BLaER1 (cell line): ENCODE measurements at regions not wholly inside any gene's neighbourhood (a gene's known extent, or its start where the extent isn't known, plus 50 kb on each side); places are given as distances from the start of the nearest gene placed in this dataset.

Experiments
- H3K27ac ChIP-seq: shearing (Covaris generic); formaldehyde crosslinking; 2 replicates; pipeline ENCODE4 v1.8.1; 2022
- H3K27me3 ChIP-seq: shearing (Covaris generic); formaldehyde crosslinking; 2 replicates; pipeline ENCODE4 v1.8.1; 2022
- H3K36me3 ChIP-seq: shearing (Covaris generic); formaldehyde crosslinking; 2 replicates; pipeline ENCODE4 v1.8.1; 2022
- H3K4me1 ChIP-seq: shearing (Covaris generic); formaldehyde crosslinking; 2 replicates; pipeline ENCODE4 v1.8.1; 2022
- H3K4me2 ChIP-seq: shearing (Covaris generic); formaldehyde crosslinking; 2 replicates; pipeline ENCODE4 v1.8.1; 2022
- H3K4me3 ChIP-seq: shearing (Covaris generic); formaldehyde crosslinking; 2 replicates; pipeline ENCODE4 v1.8.1; 2022
- H3K9ac ChIP-seq: shearing (Covaris generic); formaldehyde crosslinking; 2 replicates; pipeline ENCODE4 v1.8.1; 2022
- H3K9me3 ChIP-seq: shearing (Covaris generic); formaldehyde crosslinking; 2 replicates; pipeline ENCODE4 v1.8.1; 2022
- H4K20me1 ChIP-seq: shearing (Covaris generic); formaldehyde crosslinking; 2 replicates; pipeline ENCODE4 v1.8.1; 2022
- Cebpa-rat ChIP-seq: shearing (Covaris generic); IDR thresholded peaks from 2 replicates; pipeline ENCODE4 v1.8.1; 2022

DNA sequence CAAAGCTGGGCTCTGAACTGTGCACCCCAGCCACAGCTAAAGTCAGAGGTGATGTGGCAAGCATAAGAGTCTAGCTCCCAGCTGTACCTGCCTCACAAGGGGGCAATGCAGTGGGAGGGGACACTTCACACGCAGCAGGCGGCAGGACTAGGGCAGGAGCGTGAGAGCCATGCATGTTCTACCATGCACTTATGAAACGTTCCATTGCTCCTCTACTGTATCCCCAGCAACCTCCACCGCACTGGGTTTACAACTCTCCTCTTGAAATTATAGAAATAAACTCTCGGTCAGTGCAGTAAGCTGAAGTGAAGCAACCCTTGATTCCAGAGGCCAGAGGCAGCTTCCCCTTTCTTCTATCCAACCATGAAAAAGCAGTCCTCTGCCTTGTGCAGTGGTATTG, 298.6 kb upstream of the STT3B start:
- no peak for TF ChIP-seq Cebpa-rat

DNA sequence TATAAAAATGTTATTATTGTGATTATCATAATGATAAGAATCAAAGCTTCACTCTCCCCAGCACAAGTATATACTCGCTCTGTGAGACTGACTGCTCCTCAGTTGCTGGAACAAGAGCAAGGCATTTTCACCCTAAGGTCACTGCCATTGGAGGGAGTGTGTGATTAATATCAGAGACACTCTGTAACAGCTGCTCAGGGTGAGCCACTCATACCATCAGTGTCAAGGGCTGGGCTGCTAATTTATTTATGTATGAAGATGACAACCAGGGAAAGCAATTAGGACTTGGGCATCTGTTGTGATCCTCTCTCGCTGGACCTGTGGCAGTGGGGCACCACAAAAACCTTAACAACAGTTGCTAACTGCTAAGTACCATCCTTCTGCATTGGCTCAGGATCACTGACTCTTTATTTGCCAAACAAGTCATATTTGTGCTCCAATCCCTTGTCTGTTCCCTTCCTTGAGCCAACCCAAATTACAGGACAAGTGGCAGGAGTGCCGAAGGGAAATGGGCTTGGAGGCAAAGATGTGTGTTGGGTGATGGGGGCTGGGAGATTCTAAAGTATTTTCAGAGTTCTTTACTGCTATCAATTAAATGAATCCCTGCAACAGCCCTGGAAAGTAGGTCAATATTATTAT, 297.5 kb upstream of the STT3B start:
- no peaks in the 10 kb centered on the region for H4K20me1 ChIP-seq
- no peak overlapping the region for H3K9ac ChIP-seq
- H3K4me2 ChIP-seq = no peak overlapping the region
- H3K27ac ChIP-seq = no peak overlapping the region
- peaks cover 35% of the 10 kb centered on the region; the same call in 1 of the 2 replicates for H3K9me3 ChIP-seq
- no peak for TF ChIP-seq Cebpa-rat
- peaks cover 35% of the 10 kb centered on the region for H3K4me1 ChIP-seq
- H3K36me3 ChIP-seq = no peaks in the 10 kb centered on the region
- no peak overlapping the region for H3K4me3 ChIP-seq
- H3K27me3 ChIP-seq = no peaks in the 10 kb centered on the region

More for the DNA sequence above, 298.6 kb upstream of the STT3B start:
- H3K4me1 ChIP-seq = peaks cover 46% of the 10 kb centered on the region
- H3K27me3 ChIP-seq = no peaks in the 10 kb centered on the region
- no peak overlapping the region for H3K27ac ChIP-seq
- H3K9ac ChIP-seq = no peak overlapping the region
- peaks cover 40% of the 10 kb centered on the region; the same call in 1 of the 2 replicates for H3K9me3 ChIP-seq
- no peaks in the 10 kb centered on the region for H4K20me1 ChIP-seq
- H3K4me3 ChIP-seq = no peak overlapping the region
- no peak overlapping the region for H3K4me2 ChIP-seq
- no peaks in the 10 kb centered on the region for H3K36me3 ChIP-seq

GRCh38 chr3:31237887-31238286, 294.8 kb upstream of the STT3B start:
- H3K4me2 ChIP-seq = no peak overlapping the region
- H4K20me1 ChIP-seq = no peaks in the 10 kb centered on the region
- TF ChIP-seq Cebpa-rat = no peak
- peaks cover 21% of the 10 kb centered on the region; the same call in 1 of the 2 replicates for H3K9me3 ChIP-seq
- no peak overlapping the region for H3K27ac ChIP-seq
- no peaks in the 10 kb centered on the region for H3K27me3 ChIP-seq
- H3K4me1 ChIP-seq = peaks cover 9% of the 10 kb centered on the region
- H3K4me3 ChIP-seq = no peak overlapping the region
- H3K36me3 ChIP-seq = no peaks in the 10 kb centered on the region
- H3K9ac ChIP-seq = no peak overlapping the region

GRCh38 chr3:31240013-31240412, 292.7 kb upstream of the STT3B start:
- Histone ChIP-seq H3K9ac (no peak overlapping the region), H3K4me1 (no peaks in the 10 kb centered on the region), H3K4me2 (no peak overlapping the region), H3K27me3 (no peaks in the 10 kb centered on the region), H3K27ac (no peak overlapping the region), H4K20me1 (no peaks in the 10 kb centered on the region), H3K9me3 (peaks cover 11% of the 10 kb centered on the region; the same call in 1 of the 2 replicates), H3K36me3 (no peaks in the 10 kb centered on the region), H3K4me3 (no peak overlapping the region)
- no peak for TF ChIP-seq Cebpa-rat

GRCh38 chr3:31240466-31240865, 292.3 kb upstream of the STT3B start:
- H3K4me3 ChIP-seq = no peak overlapping the region
- H3K4me1 ChIP-seq = no peaks in the 10 kb centered on the region
- TF ChIP-seq Cebpa-rat = no peak
- no peak overlapping the region for H3K27ac ChIP-seq
- no peaks in the 10 kb centered on the region for H3K27me3 ChIP-seq
- no peak overlapping the region for H3K4me2 ChIP-seq
- H3K9me3 ChIP-seq = peaks cover 11% of the 10 kb centered on the region; the same call in 1 of the 2 replicates
- no peak overlapping the region for H3K9ac ChIP-seq
- H4K20me1 ChIP-seq = no peaks in the 10 kb centered on the region
- H3K36me3 ChIP-seq = no peaks in the 10 kb centered on the region

- Histone ChIP-seq H3K4me3 (no peak overlapping the region), H4K20me1 (no peaks in the 10 kb centered on the region), H3K36me3 (no peaks in the 10 kb centered on the region), H3K27ac (no peak overlapping the region), H3K4me2 (no peak overlapping the region), H3K9me3 (peaks cover 9% of the 10 kb centered on the region; the same call in 1 of the 2 replicates), H3K9ac (no peak overlapping the region), H3K27me3 (no peaks in the 10 kb centered on the region), H3K4me1 (no peaks in the 10 kb centered on the region)
- TF ChIP-seq Cebpa-rat = no peak
Observed at GRCh38 chr3:31240874-31241273, 291.9 kb upstream of the STT3B start.

DNA sequence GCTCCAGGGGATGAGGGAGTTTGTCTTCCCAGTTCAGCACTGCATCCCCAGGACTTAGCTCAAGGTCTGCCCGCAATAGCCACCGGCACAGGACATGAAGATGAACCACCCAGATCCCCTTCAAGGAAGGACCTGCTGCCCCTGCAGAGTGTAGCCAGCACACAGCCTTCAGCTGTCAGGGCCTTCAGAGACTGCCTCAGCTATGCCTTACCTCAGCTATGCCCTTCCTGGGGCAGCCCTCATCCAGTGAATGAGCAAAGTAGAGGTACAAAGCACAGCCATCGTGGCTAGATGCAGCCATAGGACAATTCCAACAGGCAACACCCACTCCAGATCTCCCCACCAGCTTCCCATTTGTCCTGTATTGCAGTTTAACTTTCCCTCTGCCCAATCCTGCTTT, 291.2 kb upstream of the STT3B start:
- no peaks in the 10 kb centered on the region for H3K4me1 ChIP-seq
- no peak overlapping the region for H3K27ac ChIP-seq
- H3K9ac ChIP-seq = no peak overlapping the region
- H3K9me3 ChIP-seq = peaks cover 3% of the 10 kb centered on the region; the same call in 1 of the 2 replicates
- H4K20me1 ChIP-seq = no peaks in the 10 kb centered on the region
- no peaks in the 10 kb centered on the region for H3K36me3 ChIP-seq
- no peak for TF ChIP-seq Cebpa-rat
- no peak overlapping the region for H3K4me3 ChIP-seq
- H3K27me3 ChIP-seq = no peaks in the 10 kb centered on the region
- no peak overlapping the region for H3K4me2 ChIP-seq

- no peak overlapping the region for H3K27ac ChIP-seq
- no peak for TF ChIP-seq Cebpa-rat
- no peaks in the 10 kb centered on the region for H4K20me1 ChIP-seq
- H3K4me1 ChIP-seq = no peaks in the 10 kb centered on the region
- H3K4me3 ChIP-seq = no peak overlapping the region
- H3K4me2 ChIP-seq = no peak overlapping the region
- H3K27me3 ChIP-seq = no peaks in the 10 kb centered on the region
- no peaks in the 10 kb centered on the region for H3K36me3 ChIP-seq
- H3K9ac ChIP-seq = no peak overlapping the region
- peaks cover under 1% of the 10 kb centered on the region; the same call in 1 of the 2 replicates for H3K9me3 ChIP-seq
Observed at GRCh38 chr3:31242026-31242960, 290.4 kb upstream of the STT3B start.

DNA sequence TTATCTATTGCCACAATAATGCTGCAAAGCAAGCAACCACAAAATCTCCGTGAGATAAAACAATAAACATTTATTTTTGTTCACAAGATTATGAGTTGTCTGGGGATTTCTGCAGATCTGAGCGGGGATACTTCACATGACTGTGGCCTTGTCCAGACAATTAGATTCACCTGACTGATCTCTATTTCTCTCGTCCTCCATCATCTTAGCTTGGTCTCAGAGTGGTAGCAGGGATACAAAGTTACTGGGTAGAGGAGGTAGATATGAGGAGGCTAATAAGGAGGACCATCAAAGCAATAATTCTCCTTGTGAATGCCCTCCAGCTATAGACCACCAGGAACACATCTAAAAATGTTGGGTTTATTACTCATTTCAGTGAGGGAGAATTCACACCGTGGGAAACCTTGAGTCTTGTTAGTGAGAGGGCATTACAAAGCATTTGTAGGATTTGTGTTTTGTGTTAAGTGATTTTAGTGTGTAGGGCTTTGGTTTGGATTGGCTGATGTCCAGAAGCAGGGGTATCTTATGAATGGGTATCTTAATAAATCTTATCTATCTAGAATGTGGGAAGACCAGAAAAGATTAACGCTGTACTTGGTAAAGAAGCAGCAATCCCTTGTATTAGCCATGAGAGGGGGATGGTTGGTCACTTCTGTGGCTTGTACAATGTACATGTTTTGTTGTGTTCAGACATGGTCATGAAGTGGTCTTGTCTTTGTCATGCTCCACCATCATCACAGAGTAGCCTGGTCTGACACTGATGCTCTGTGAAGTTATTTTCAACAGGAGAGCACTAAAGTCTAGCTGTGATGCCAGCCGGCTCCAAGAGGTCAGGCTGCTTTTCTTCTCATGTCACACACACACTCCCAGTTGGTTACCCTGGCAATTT, 287.6 kb upstream of the STT3B start:
- no peak overlapping the region for H3K27ac ChIP-seq
- no peaks in the 10 kb centered on the region for H3K36me3 ChIP-seq
- no peak overlapping the region for H3K4me2 ChIP-seq
- H3K4me1 ChIP-seq = peaks cover 4% of the 10 kb centered on the region
- no peaks in the 10 kb centered on the region for H3K27me3 ChIP-seq
- no peaks in the 10 kb centered on the region for H4K20me1 ChIP-seq
- TF ChIP-seq Cebpa-rat = no peak
- no peaks in the 10 kb centered on the region for H3K9me3 ChIP-seq
- no peak overlapping the region for H3K4me3 ChIP-seq
- H3K9ac ChIP-seq = no peak overlapping the region
